Stimulated activated CD4-positive, alpha-beta T cell treated with anti-CD3 and anti-CD28 coated beads, Interleukin-4, amount 100 ng/mL, for 1 hour (primary cell): ENCODE measurements at regions not wholly inside any gene's neighbourhood (a gene's known extent, or its start where the extent isn't known, plus 50 kb on each side); places are given as distances from the start of the nearest gene placed in this dataset.
"Not testable (repeated sequence)": the region's sequence is repeated elsewhere in the genome, so short reads cannot be mapped to it uniquely, and the experiment has no call there.

ENCODE experiments used
- DNase-seq: peaks from one replicate; pipeline ENCODE4 v3.0.0-alpha.2; 2020

GRCh38 chr21:6138244-6139136 lies 4382.9 kb upstream of the TPTE start:
- DNase-seq = not testable (repeated sequence)

GRCh38 chr21:6139331-6139730 lies 4382.1 kb upstream of the TPTE start:
- not testable (repeated sequence) for DNase-seq

- DNase-seq = not testable (repeated sequence)
These were observed 4381.5 kb upstream of the TPTE start for GRCh38 chr21:6139862-6140261.

DNA sequence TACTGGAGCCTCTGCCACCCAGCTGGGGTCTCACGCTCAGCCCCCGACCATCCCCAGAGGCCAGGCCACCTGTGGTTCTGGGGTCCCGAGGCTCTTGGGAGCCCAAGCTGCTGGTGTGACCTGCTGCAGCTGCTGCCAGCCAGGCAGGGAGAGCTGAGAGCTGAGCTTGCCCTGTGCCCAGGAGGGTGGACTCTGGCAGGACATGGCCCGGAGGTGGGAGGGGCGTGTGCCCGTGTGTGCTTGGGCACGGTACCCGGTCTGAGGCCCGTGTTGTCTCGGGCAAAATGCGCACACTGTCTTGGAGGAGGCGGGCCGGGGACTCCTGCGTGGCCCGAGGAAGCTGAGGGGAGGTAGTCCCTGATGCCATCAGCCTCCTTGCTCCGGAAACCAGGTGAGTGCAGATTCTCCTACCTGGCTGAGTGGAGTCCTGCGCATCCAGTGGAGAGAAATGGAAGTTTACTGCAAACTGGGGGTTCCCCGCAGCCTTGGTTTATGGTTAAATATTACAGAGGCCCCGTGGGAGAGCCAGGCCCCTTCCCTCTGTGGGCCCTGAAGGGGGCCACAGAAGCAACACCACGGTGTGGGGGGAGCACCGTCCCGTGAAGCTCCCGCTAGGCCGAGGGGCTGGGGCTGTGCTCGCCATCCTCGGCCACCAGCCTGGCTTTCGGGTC lies 4380.8 kb upstream of the TPTE start:
- DNase-seq = not testable (repeated sequence)

- not testable (repeated sequence) for DNase-seq
These were observed 4380.3 kb upstream of the TPTE start for GRCh38 chr21:6141138-6141474.

- DNase-seq = not testable (repeated sequence)
These were observed 4368.2 kb upstream of the TPTE start for GRCh38 chr21:6153154-6153553.

- not testable (repeated sequence) for DNase-seq
These were observed 4366.7 kb upstream of the TPTE start for GRCh38 chr21:6154524-6155320.

DNA sequence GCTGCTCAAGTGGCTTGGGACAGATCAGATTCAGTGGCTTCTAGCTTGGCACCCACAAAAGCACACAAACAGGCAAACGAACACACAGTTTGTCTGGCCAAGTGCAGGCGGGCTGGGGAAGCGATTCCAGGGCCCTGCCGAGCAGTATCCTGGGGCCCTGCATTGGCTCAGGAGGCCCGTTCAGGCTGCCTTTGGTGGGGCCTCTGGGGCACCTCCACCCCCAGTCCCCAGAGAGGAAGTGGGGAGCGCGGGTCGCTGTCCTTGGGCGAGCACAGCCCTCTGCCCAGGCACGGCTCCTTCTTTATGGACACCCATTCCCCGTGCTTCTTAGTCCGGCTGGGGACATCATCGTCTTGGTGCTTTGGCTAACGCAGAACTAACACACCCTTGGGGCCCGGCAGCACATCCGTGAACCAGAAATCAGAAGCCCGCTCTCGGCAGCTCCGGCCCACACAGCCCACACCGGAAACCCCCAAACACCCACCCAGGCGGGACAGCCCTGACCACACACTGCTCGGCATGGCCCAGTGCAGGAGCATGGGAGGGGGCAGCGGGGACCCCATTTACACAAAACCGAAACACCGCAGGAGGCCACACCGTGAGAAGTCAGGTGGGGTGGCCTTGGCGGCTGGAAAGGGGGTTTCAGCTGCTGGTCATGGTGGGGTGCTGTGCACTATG lies 4364.5 kb upstream of the TPTE start:
- DNase-seq = not testable (repeated sequence)

GRCh38 chr21:6157515-6157914 lies 4363.9 kb upstream of the TPTE start:
- not testable (repeated sequence) for DNase-seq

GRCh38 chr21:6158171-6158570 lies 4363.2 kb upstream of the TPTE start:
- DNase-seq = not testable (repeated sequence)
